Heart left ventricle (tissue), 16 donors: ENCODE measurements at regions not wholly inside any gene's neighbourhood (a gene's known extent, or its start where the extent isn't known, plus 50 kb on each side); places are given as distances from the start of the nearest gene placed in this dataset.
A peak's percentile ranks its signal among the peaks of the same experiment; 100 is the strongest.
"Not testable (repeated sequence)": the region's sequence is repeated elsewhere in the genome, so short reads cannot be mapped to it uniquely, and the experiment has no call there.

Experiments
- ATAC-seq, 4 donors: fragments of 200-7000 bp; cut with Tn5 transposase; one replicate each; pipeline ENCODE4 v1.9.1; 2020 to 2022; ENCODE audit warnings: moderate library complexity in 4 of 4, mild to moderate bottlenecking in 3 of 4, moderate number of reproducible peaks in 1 of 4
- DNase-seq, 5 donors: peaks; one replicate each; pipeline ENCODE4 v3.0.0-alpha.2; 2020
- H3K27ac ChIP-seq, 12 donors: fragments of 200-600 bp; sonication (generic) in 4 of 12; one replicate each; pipeline versions ENCODE4 v1.5.0 to v1.8.0; 2016 to 2022; ENCODE audit warnings: mild to moderate bottlenecking in 2 of 12
- H3K27me3 ChIP-seq, 9 donors: fragments of 200-600 bp; sonication (generic) in 2 of 9; one replicate each; pipeline versions ENCODE4 v1.5.1 to v1.8.0; 2016 to 2022; ENCODE audit warnings: mild to moderate bottlenecking in 3 of 9
- H3K36me3 ChIP-seq, 9 donors: fragments of 200-600 bp; sonication (generic) in 2 of 9; one replicate each; pipeline versions ENCODE4 v1.5.0 to v1.8.0; 2018 to 2022; ENCODE audit warnings: mild to moderate bottlenecking in 2 of 9
- H3K4me1 ChIP-seq, 12 donors: fragments of 200-600 bp; sonication (generic) in 4 of 12; one replicate each; pipeline versions ENCODE4 v1.5.0 to v1.8.0; 2016 to 2022; ENCODE audit warnings: mild to moderate bottlenecking in 3 of 12
- H3K4me3 ChIP-seq, 12 donors: fragments of 200-600 bp; sonication (generic) in 4 of 12; one replicate each; pipeline versions ENCODE4 v1.5.0 to v1.8.0; 2017 to 2022; ENCODE audit warnings: mild to moderate bottlenecking in 9 of 12, moderate library complexity in 4 of 12
- H3K9me3 ChIP-seq, 12 donors: fragments of 200-600 bp; sonication (generic) in 4 of 12; one replicate each; pipeline versions ENCODE4 v1.5.0 to v1.8.0; 2016 to 2022; ENCODE audit warnings: mild to moderate bottlenecking in 1 of 12
- POLR2A ChIP-seq, 2 donors: fragments of 450-650 bp; IDR thresholded peaks; one replicate each; pipeline ENCODE4 v1.6.1; 2017; ENCODE audit warnings: antibody characterized with exemption in 2 of 2, mild to moderate bottlenecking in 2 of 2, moderate library complexity in 2 of 2
- WGBS, 4 donors: extraction: QIAGEN DNeasy Blood & Tissue Kit in 2 of 4; methylation state at CpG; one replicate each; pipeline versions ENCODE4 v1.1.5 to v1.1.7; 2013 to 2018; 5-methylcytosine and 5-hydroxymethylcytosine counted together
- intact Hi-C, 10 donors: fragments of 100-400 bp; cut with DNase I; formaldehyde crosslinking; loops; one replicate each; pipeline versions ENCODE4 v1.11.1 to v1.14.2; 2022
- TF ChIP-seq, protein P1 (sequence below), 12 donors: fragments of 200-600 bp; sonication (generic) in 4 of 12; IDR thresholded peaks; one replicate each; pipeline versions ENCODE4 v1.5.0 to v1.8.0; 2018 to 2022; ENCODE audit warnings: antibody characterized with exemption in 12 of 12, mild to moderate bottlenecking in 5 of 12
- donor health status: ischemic (EF 13 %, LVEDD 7.1; RV severe dilation, severe dysfunction).
- donor health status: healthy with polysubstance abuse.
- donor health status: DM: no; HTN: yes; CAD: no.
- donor health status: DM: no; HTN: no; CAD: no.
- donor health status: ischemic (EF 25% LVEDD 6.9; RV normal size, moderate dysfunction).
- donor health status: ischemic (EF 25% LVEDD 5.7; RV mildly dilated, moderate dysfunction).
- donor health status: healthy.
- donor health status: DM: yes; HTN: yes; CAD: no.
- donor health status: ischemic (EF 35%, LVEDD 5.7; RV mildly dilated, moderate dysfunction).
- donor health status: nonischemic (EF 11% LVEDD 7.7; RV severe dilation, severe dysfunction).
- donor health status: DM: yes; HTN: yes; CAD: no.
- donor health status: PGD.
- donor health status: ischemic (EF 29% LVEDD 5.4; RV normal size, mild dysfunction).
- donor health status: nonischemic (EF 23%, LVEDD 6.1; RV moderate dilation, normal function).

DNA sequence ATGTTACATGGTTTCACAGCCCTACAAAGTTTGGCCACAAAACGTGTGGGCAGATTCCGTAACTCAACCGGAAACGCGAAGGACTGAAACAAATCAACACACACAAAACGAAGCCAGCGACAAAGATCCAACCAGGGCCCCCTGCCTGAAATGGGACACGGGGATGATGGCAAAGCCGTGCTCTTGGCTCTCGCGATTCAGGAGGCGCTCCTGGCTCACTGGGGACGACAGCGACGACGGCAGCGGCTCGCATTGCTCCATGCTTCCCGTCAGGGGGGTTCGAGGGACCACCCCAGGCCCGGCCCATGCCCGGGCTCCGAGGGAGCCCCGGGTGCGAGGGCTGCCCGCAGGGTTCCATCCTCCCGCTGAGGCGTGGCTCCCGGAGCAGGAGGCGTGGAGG, 4786.8 kb upstream of the OR11H1 start:
- Histone ChIP-seq H3K27ac (no peak overlapping the region), H3K27me3 (no peaks in the 10 kb centered on the region), H3K36me3 (no peaks in the 10 kb centered on the region), H3K9me3 (peaks cover 0 to 73% (median 9%) of the 10 kb centered on the region in 12 donors), H3K4me1 (no peaks in the 10 kb centered on the region), H3K4me3 (no peak overlapping the region)
- intact Hi-C loops, result no loop called here
- 59 to 65% (median 64%) methylated on average over 22 to 30 of the region's 30 CpGs for WGBS, 4 donors
- TF ChIP-seq POLR2A (IDR thresholded peaks at IDR 0.05), result no peak
- TF ChIP-seq, protein P1, sequence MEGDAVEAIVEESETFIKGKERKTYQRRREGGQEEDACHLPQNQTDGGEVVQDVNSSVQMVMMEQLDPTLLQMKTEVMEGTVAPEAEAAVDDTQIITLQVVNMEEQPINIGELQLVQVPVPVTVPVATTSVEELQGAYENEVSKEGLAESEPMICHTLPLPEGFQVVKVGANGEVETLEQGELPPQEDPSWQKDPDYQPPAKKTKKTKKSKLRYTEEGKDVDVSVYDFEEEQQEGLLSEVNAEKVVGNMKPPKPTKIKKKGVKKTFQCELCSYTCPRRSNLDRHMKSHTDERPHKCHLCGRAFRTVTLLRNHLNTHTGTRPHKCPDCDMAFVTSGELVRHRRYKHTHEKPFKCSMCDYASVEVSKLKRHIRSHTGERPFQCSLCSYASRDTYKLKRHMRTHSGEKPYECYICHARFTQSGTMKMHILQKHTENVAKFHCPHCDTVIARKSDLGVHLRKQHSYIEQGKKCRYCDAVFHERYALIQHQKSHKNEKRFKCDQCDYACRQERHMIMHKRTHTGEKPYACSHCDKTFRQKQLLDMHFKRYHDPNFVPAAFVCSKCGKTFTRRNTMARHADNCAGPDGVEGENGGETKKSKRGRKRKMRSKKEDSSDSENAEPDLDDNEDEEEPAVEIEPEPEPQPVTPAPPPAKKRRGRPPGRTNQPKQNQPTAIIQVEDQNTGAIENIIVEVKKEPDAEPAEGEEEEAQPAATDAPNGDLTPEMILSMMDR (IDR thresholded peaks at IDR 0.05), result no peak
- ATAC-seq (peak in 1 of 4 donors; percentile 21), DNase-seq (peak in 1 of 5 donors; percentile 78)

DNA sequence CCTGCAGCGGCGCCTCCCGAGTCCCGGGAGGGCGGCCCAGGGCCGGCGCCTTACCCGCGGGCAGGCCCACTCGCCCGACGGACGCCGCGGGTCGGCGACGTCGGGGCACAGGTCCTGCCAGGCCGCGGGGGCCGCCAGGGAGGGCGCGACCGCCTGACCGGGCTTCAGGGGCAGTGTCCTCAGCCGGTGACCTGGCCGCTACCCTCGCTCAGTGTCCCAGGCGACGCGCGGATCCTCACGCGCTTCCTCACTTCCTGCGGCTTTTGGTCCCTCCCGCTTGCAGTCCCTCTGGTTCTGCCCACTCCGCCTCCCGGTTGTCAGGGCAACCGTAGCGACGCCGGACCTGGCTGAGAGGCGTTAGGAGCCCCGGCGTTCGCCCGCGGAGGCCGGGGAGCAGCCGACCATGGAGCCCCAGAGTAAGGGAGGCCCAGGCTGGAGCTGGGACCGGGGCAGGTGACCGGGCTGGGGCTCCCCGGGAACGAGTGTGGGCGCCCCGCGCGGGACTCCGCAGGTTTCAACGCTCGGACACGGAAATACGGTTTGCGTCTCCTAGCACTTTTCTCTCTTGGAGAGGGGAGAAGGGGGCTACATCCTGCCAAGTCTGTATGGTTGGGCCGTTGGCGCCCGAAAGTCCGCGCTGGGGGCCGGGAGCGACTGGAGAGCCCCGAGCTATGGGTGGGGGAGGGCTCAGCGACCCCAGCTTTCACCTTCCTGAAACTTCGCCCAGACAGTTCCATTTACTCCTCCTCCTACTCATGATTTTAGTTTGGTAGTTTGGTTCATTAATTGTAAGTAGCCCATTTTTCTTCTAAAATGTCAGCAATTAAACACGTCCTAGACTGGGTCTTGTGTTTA, 4786.0 kb upstream of the OR11H1 start:
- H3K4me3 ChIP-seq, H3K4me1 ChIP-seq, H3K27ac ChIP-seq, intact Hi-C loops, H3K27me3 ChIP-seq, H3K36me3 ChIP-seq: not testable (repeated sequence)
- H3K9me3 ChIP-seq, result peaks cover 0 to 67% (median 9%) of the 10 kb centered on the region in 12 donors
- peak in 2 of 4 donors; percentile 39 to 54 for ATAC-seq
- WGBS, 4 donors, result 61 to 70% (median 67%) methylated on average over 72 to 76 of the region's 76 CpGs
- DNase-seq, result peak in 2 of 5 donors; percentile 36 to 75

DNA sequence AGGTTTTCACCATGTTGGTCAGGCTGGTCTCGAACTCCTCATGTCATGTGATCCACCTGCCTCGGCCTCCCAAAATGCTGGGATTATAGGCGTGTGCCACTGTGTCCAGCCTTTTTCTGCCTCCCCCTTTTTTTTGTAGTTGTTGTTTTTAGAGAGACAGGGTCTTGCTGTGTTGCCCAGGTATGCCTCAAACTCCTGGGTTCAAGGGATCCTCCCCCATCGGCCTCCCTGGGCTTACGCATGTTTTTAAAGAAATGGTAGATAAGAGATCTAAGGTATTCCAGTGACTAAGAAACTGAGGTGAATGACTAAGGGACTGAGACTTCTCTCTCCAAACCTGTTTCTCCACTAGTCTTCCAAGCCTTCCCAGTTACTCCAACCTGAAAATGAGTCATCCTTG, 4781.6 kb upstream of the OR11H1 start:
- WGBS, 4 donors, result 68 to 78% (median 70%) methylated on average over 5 of the region's 5 CpGs
- ATAC-seq, H3K27me3 ChIP-seq, intact Hi-C loops, H3K4me1 ChIP-seq, H3K27ac ChIP-seq, H3K4me3 ChIP-seq, DNase-seq, H3K36me3 ChIP-seq: not testable (repeated sequence)
- H3K9me3 ChIP-seq, result peaks cover 0 to 71% (median 6%) of the 10 kb centered on the region in 12 donors

DNA sequence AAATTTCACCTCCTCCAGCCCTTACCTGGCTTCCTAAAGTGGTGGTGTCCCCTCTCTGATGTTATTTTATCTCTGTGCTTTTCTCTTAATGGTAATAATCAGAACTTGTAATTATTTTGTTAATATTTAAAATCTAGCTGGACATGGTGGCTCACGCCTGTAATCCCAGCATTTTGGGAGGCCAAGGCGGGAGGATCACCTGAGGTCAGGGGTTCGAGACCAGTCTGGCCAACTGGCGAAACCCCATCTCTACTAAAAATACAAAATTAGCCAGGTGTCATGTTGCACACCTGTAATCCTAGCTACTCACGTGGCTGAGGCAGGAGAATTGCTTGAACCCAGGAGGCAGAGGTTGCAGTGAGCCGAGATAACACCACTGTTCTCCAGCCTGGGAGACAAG, 4780.8 kb upstream of the OR11H1 start:
- peaks cover 0 to 66% (median 2%) of the 10 kb centered on the region in 12 donors for H3K9me3 ChIP-seq
- H3K36me3 ChIP-seq, H3K27ac ChIP-seq, H3K4me3 ChIP-seq, ATAC-seq, intact Hi-C loops, H3K27me3 ChIP-seq, DNase-seq, H3K4me1 ChIP-seq: not testable (repeated sequence)
- WGBS, 4 donors, result 45 to 57% (median 54%) methylated on average over 6 of the region's 6 CpGs

DNA sequence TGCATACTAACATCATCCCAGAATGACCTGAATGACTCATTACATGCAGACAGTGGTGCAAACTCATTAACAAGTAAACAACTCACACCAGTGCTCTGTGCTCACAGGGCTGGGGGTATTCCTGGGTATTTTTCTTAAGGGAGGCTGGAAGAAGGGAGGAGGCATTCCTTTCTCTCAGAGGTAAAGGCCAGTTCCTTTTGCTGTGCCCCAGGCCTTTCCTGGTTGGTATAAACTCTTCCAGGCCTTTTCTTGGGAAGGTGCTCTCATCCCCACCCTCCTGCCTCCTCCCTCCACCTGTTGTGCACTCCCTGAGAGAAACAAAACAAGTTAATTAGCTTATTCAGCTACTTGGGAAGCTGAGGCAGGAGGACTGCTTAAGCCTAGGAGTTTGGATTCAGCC, 4779.2 kb upstream of the OR11H1 start:
- peaks cover 0 to 61% (median 0%) of the 10 kb centered on the region in 12 donors for H3K9me3 ChIP-seq
- intact Hi-C loops, H3K4me3 ChIP-seq, ATAC-seq, H3K36me3 ChIP-seq, DNase-seq, H3K27ac ChIP-seq, H3K4me1 ChIP-seq, H3K27me3 ChIP-seq: not testable (repeated sequence)

DNA sequence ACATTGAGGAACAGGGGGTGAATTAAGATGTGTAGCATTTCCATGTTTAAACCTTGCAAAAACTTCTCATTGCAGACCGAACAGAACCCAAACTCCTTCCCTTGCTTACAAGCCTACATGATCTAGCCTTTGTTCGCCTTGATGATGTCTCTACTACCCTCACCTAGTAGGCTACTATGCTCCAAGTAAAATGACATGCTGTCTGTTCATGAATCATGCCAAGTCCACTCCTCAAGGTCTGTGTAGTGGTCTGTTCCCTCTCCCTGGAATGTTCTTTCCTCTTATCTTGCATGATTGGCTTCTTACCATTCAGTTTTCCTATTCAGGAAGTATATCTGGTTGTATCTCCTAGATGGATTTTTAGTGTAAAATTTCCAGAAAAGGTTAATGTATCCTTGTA, 4778.6 kb upstream of the OR11H1 start:
- peaks cover 0 to 62% (median 0%) of the 10 kb centered on the region in 12 donors for H3K9me3 ChIP-seq
- H3K4me3 ChIP-seq, H3K4me1 ChIP-seq, H3K27ac ChIP-seq, H3K36me3 ChIP-seq, DNase-seq, H3K27me3 ChIP-seq, intact Hi-C loops: not testable (repeated sequence)
- 25 to 38% (median 29%) methylated on average over 2 of the region's 2 CpGs for WGBS, 4 donors
- ATAC-seq, result peak in 3 of 4 donors; percentile 29 to 67 (median 38)

DNA sequence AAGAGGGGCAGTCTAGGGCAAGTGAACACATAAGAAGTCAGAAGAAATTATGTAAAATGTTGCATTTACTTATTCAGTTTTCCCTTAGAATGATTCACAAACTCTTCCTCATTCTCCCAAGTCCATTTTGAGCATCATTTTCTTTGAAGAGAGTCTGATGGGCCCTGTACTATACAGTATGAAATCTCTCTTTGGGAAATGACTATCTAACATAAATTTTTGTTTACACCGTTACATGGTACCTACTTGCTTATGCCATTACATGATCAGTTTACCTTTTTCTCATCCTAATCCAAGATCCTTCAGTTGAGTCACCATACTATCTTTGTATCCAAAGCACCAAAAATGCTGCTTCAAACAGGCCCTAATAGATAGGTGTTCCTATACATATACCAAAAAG, 4774.4 kb upstream of the OR11H1 start:
- intact Hi-C loops, H3K4me1 ChIP-seq, H3K36me3 ChIP-seq, H3K27ac ChIP-seq, DNase-seq, H3K4me3 ChIP-seq, H3K27me3 ChIP-seq: not testable (repeated sequence)
- 38 to 64% (median 47%) methylated on average over 1 of the region's 1 CpG for WGBS, 4 donors
- peaks cover 0 to 60% (median 0%) of the 10 kb centered on the region in 12 donors for H3K9me3 ChIP-seq
- ATAC-seq, result peak in 3 of 4 donors; percentile 8 to 46 (median 16)

DNA sequence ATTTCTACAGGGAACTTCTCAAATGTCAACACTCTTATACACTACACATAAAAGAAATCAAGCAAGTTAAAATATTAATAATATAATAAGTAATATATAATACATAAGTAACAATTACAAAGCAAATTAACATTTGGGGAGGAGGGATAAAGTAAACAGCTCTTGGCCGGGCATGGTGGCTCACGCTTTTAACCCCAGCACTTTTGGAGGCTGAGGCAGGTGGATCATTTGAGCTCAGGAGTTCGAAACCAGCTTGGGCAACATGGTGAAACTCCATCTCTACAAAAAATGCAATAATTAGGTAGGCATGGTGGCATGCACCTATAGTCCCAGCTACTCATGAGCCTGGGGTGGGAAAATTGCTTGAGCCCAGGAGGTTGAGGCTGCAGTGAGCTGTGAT, 4772.6 kb upstream of the OR11H1 start:
- peaks cover 0 to 53% (median 0%) of the 10 kb centered on the region in 12 donors for H3K9me3 ChIP-seq
- ATAC-seq, H3K27ac ChIP-seq, intact Hi-C loops, H3K4me1 ChIP-seq, DNase-seq, H3K36me3 ChIP-seq, H3K27me3 ChIP-seq, H3K4me3 ChIP-seq: not testable (repeated sequence)
- 37 to 44% (median 41%) methylated on average over 3 of the region's 3 CpGs for WGBS, 4 donors

DNA sequence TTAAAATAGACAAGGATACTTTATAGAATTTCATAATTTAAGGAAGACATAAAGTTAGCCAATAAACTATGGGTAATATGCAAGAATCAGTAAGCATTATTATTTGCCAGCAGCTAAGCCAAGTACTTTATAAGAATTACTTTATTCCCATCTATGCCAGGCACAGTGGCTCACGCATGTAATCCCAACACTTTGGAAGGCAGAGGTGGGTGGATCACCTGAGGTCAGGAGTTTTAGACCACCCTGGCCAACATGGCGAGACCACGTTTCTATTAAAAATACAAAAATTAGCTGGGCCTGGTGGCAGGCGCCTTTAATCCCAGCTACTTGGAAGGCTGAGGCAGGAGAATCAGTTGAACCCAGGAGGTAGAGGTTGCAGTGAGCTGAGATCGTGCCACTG, 4767.6 kb upstream of the OR11H1 start:
- H3K27me3 ChIP-seq, H3K4me3 ChIP-seq, H3K4me1 ChIP-seq, intact Hi-C loops, H3K27ac ChIP-seq, H3K36me3 ChIP-seq, DNase-seq: not testable (repeated sequence)
- WGBS, 4 donors, result 42 to 45% (median 44%) methylated on average over 5 of the region's 5 CpGs
- peak in 1 of 4 donors; percentile 31 for ATAC-seq
- peaks cover 0 to 65% (median 0%) of the 10 kb centered on the region in 12 donors for H3K9me3 ChIP-seq

DNA sequence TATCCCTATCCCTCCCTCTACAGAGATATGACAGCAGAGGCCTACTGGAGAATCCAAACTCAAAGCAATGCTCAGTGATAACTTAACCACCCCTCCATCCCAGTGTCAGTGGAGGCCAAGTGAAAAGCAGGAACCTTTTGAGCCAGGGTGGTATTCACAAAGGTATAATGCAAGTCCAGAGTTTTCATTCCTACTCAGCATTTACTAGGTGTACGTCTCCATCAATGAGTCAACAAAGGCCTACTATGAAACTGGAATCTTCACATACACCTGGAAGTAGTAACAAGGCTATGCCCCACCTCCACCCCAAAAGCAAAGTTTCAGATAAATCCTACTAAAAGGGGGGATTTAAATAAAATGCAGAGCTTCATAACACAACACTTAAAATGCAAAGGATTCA, 4761.7 kb upstream of the OR11H1 start:
- H3K4me3 ChIP-seq, DNase-seq, H3K36me3 ChIP-seq, H3K27ac ChIP-seq, H3K4me1 ChIP-seq, H3K27me3 ChIP-seq, intact Hi-C loops: not testable (repeated sequence)
- 53 to 71% (median 69%) methylated on average over 1 of the region's 1 CpG for WGBS, 4 donors
- peaks cover 0 to 78% (median 21%) of the 10 kb centered on the region in 12 donors for H3K9me3 ChIP-seq
- ATAC-seq, result peak in 3 of 4 donors; percentile 17 to 32 (median 30)
